Common myeloid progenitor, CD34-positive (primary cell): ENCODE measurements at regions not wholly inside any gene's neighbourhood (a gene's known extent, or its start where the extent isn't known, plus 50 kb on each side); places are given as distances from the start of the nearest gene placed in this dataset.

Experiments used
- CTCF ChIA-PET: fragments of 350-600 bp; sonication (Branson Sonifier 250); formaldehyde crosslinking; loops from one replicate; lab custom pipeline; 2021; ENCODE audit warnings: antibody characterized with exemption; lab: Charles Lee
- POLR2A ChIA-PET: fragments of 350-600 bp; sonication (Branson Sonifier 250); formaldehyde crosslinking; loops from one replicate; lab custom pipeline; 2021; ENCODE audit warnings: antibody characterized with exemption; lab: Charles Lee
- DNase-seq, 3 donors: peaks; one replicate each; pipeline versions ENCODE4 v3.0.0 to v3.0.0-alpha.2; 2013
- H3K27ac ChIP-seq, 2 experiments: 1 replicate in 1 of 2; 2 replicates in 1 of 2; pipeline ENCODE4 v1.7.0; 2013; ENCODE audit warnings: inconsistent platforms in 2 of 2, low read length in 2 of 2, mild to moderate bottlenecking in 2 of 2, low read depth in 1 of 2, moderate library complexity in 1 of 2; ENCODE audit not compliant: severe bottlenecking in 2 of 2, insufficient read depth in 1 of 2, poor library complexity in 1 of 2
- H3K27me3 ChIP-seq, 5 experiments: replicated peaks in 2 of 5; 1 replicate in 3 of 5; 2 replicates in 2 of 5; pipeline versions ENCODE4 v1.6.1 to v1.7.0; 2013; ENCODE audit warnings: low read length in 4 of 5, mild to moderate bottlenecking in 2 of 5, moderate library complexity in 2 of 5, inconsistent platforms in 1 of 5; ENCODE audit not compliant: insufficient read depth in 5 of 5, control insufficient read depth in 4 of 5
- H3K36me3 ChIP-seq, 4 experiments: 1 replicate in 2 of 4; 2 replicates in 2 of 4; pipeline versions ENCODE4 v1.6.1 to v1.7.0; 2013; ENCODE audit warnings: low read length in 3 of 4, control low read depth in 1 of 4, mild to moderate bottlenecking in 1 of 4; ENCODE audit not compliant: control insufficient read depth in 4 of 4, insufficient read depth in 4 of 4
- H3K4me1 ChIP-seq, 4 experiments: 1 replicate in 3 of 4; 2 replicates in 1 of 4; pipeline versions ENCODE4 v1.6.1 to v1.7.1; 2013; ENCODE audit warnings: low read length in 3 of 4, mild to moderate bottlenecking in 3 of 4, control low read depth in 1 of 4, inconsistent platforms in 1 of 4, moderate library complexity in 1 of 4; ENCODE audit not compliant: control insufficient read depth in 4 of 4, insufficient read depth in 4 of 4; ENCODE audit errors: control extremely low read depth in 1 of 4
- H3K4me3 ChIP-seq, 7 experiments: 1 replicate in 4 of 7; 2 replicates in 3 of 7; pipeline versions ENCODE4 v1.5.1 to v1.7.0; 2013; ENCODE audit warnings: mild to moderate bottlenecking in 7 of 7, low read length in 6 of 7, moderate library complexity in 6 of 7, inconsistent platforms in 2 of 7, low read depth in 2 of 7, control low read depth in 1 of 7; ENCODE audit not compliant: insufficient read depth in 4 of 7, control insufficient read depth in 1 of 7; ENCODE audit errors: extremely low read depth in 1 of 7
- H3K9me3 ChIP-seq, 5 experiments: 1 replicate in 4 of 5; 2 replicates in 1 of 5; pipeline versions ENCODE4 v1.6.1 to v1.7.1; 2013; ENCODE audit warnings: low read length in 4 of 5, mild to moderate bottlenecking in 2 of 5, inconsistent platforms in 1 of 5, low read depth in 1 of 5, moderate library complexity in 1 of 5; ENCODE audit not compliant: control insufficient read depth in 4 of 5, insufficient read depth in 2 of 5; ENCODE audit errors: control extremely low read depth in 1 of 5
- WGBS: methylation state at CpG from one replicate; pipeline ENCODE4 v1.1.5; 2013; ENCODE audit not compliant: insufficient coverage; 5-methylcytosine and 5-hydroxymethylcytosine counted together

GRCh38 chr2:180276733-180277132, 269.6 kb upstream of the CWC22 start:
- Histone ChIP-seq H3K27me3 (no peaks in the 10 kb centered on the region), H3K27ac (no peak overlapping the region), H3K9me3 (no peaks in the 10 kb centered on the region), H3K4me3 (no peak overlapping the region), H3K4me1 (no peaks in the 10 kb centered on the region), H3K36me3 (no peaks in the 10 kb centered on the region)
- POLR2A ChIA-PET: no interaction called here
- DNase-seq: no peak
- WGBS: 75% methylated on average over 1 of the region's 2 CpGs
- CTCF ChIA-PET: no interaction called here

- no peak for DNase-seq
- WGBS: 92% methylated on average over 2 of the region's 3 CpGs
- ChIA-PET CTCF (no interaction called here), POLR2A (no interaction called here)
- H3K27me3 ChIP-seq: no peaks in the 10 kb centered on the region
- no peak overlapping the region for H3K27ac ChIP-seq
- no peaks in the 10 kb centered on the region for H3K9me3 ChIP-seq
- no peaks in the 10 kb centered on the region for H3K36me3 ChIP-seq
- H3K4me1 ChIP-seq: no peaks in the 10 kb centered on the region
- H3K4me3 ChIP-seq: no peak overlapping the region
Observed at GRCh38 chr2:180268006-180268405, 260.9 kb upstream of the CWC22 start.

GRCh38 chr2:180261976-180262375, 254.9 kb upstream of the CWC22 start:
- no CpG with 5 or more reads among the region's 1 CpG for WGBS
- H3K27ac ChIP-seq: no peak overlapping the region
- no peaks in the 10 kb centered on the region for H3K27me3 ChIP-seq
- H3K9me3 ChIP-seq: no peaks in the 10 kb centered on the region
- CTCF ChIA-PET: no interaction called here
- POLR2A ChIA-PET: no interaction called here
- H3K4me1 ChIP-seq: no peaks in the 10 kb centered on the region
- H3K36me3 ChIP-seq: no peaks in the 10 kb centered on the region
- H3K4me3 ChIP-seq: no peak overlapping the region
- no peak for DNase-seq

GRCh38 chr2:180258579-180258978, 251.5 kb upstream of the CWC22 start:
- CTCF ChIA-PET: no interaction called here

GRCh38 chr2:180258041-180258537, 251.0 kb upstream of the CWC22 start:
- ChIA-PET POLR2A (no interaction called here), CTCF (no interaction called here)
- H3K27me3 ChIP-seq: no peaks in the 10 kb centered on the region
- DNase-seq: no peak
- H3K36me3 ChIP-seq: no peaks in the 10 kb centered on the region
- H3K4me3 ChIP-seq: no peak overlapping the region
- no peaks in the 10 kb centered on the region for H3K4me1 ChIP-seq
- no peak overlapping the region for H3K27ac ChIP-seq
- no peaks in the 10 kb centered on the region for H3K9me3 ChIP-seq

More at GRCh38 chr2:180258579-180258978, 251.5 kb upstream of the CWC22 start:
- H3K4me3 ChIP-seq: no peak overlapping the region
- no peaks in the 10 kb centered on the region for H3K36me3 ChIP-seq
- no peaks in the 10 kb centered on the region for H3K9me3 ChIP-seq
- WGBS: no CpG with 5 or more reads among the region's 1 CpG
- POLR2A ChIA-PET: no interaction called here
- H3K27me3 ChIP-seq: no peaks in the 10 kb centered on the region
- H3K27ac ChIP-seq: no peak overlapping the region
- no peak for DNase-seq
- H3K4me1 ChIP-seq: no peaks in the 10 kb centered on the region

- Histone ChIP-seq H3K27me3 (no peaks in the 10 kb centered on the region), H3K36me3 (no peaks in the 10 kb centered on the region), H3K4me1 (no peaks in the 10 kb centered on the region), H3K9me3 (no peaks in the 10 kb centered on the region), H3K4me3 (no peak overlapping the region), H3K27ac (no peak overlapping the region)
- whole genome bisulfite sequencing: 94% methylated on average over 4 of the region's 5 CpGs
- POLR2A ChIA-PET: no interaction called here
- CTCF ChIA-PET: no interaction called here
- no peak for DNase-seq
Observed at GRCh38 chr2:180257247-180257646, 250.2 kb upstream of the CWC22 start.

GRCh38 chr2:180255981-180256380, 248.9 kb upstream of the CWC22 start:
- Histone ChIP-seq H3K27ac (no peak overlapping the region), H3K27me3 (no peaks in the 10 kb centered on the region), H3K4me3 (no peak overlapping the region), H3K36me3 (no peaks in the 10 kb centered on the region), H3K4me1 (no peaks in the 10 kb centered on the region), H3K9me3 (no peaks in the 10 kb centered on the region)
- WGBS: 63% methylated on average over 1 of the region's 1 CpG
- no peak for DNase-seq
- CTCF ChIA-PET: no interaction called here
- POLR2A ChIA-PET: no interaction called here
